ENCODE measurements at regions not wholly inside any gene's neighbourhood (a gene's known extent, or its start where the extent isn't known, plus 50 kb on each side); places are given as distances from the start of the nearest gene placed in this dataset.
A peak's percentile ranks its signal among the peaks of the same experiment; 100 is the strongest.

DNA sequence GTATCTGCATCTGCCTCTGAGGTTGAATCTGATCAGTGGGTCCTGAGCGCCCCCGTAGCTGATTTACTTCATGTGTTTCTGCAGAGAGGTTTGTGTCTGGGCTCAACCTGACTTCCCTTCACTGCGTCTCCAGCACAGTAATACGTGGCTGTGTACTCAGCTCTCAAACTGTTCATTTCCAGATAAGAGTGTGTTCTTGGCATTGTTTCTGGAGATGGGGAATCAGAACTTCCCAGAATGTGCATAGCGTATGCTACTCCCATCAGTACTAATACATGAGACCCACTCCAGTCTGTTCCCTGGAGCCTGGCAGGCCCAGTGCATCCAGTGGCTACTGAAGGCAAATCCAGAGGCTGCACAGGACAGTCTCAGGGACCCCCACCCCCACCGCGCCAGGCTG lies 1297.2 kb downstream of the TMEM121 start:
- Histone ChIP-seq H3K27ac (ENCODE audit: low read depth, low read length, poor library complexity, severe bottlenecking) (no peak overlapping the region), H3K36me3 (ENCODE audit: insufficient read depth, low read length, poor library complexity, severe bottlenecking) (no peaks in the 10 kb centered on the region), H3K4me3 (ENCODE audit: low read depth, low read length, poor library complexity, severe bottlenecking) (no peak overlapping the region), H3K9me3 (ENCODE audit: low read depth, low read length, poor library complexity, severe bottlenecking) (no peaks in the 10 kb centered on the region), H3K27me3 (replicated peaks; ENCODE audit: insufficient read depth, low read depth, low read length, poor library complexity) (peaks cover 6% of the 10 kb centered on the region), H3K4me1 (ENCODE audit: insufficient read depth, low read length, poor library complexity, severe bottlenecking) (no peaks in the 10 kb centered on the region)
- no TSS peak for BruUV-seq (replicated peaks)
- ChIA-PET POLR2A (ENCODE audit: low non-redundant PET) (no interaction called here), CTCF (interaction anchor here (0.5 kb wide), 1 partner anchor 129 kb away, joined by 3 read pairs; no protein-coding TSS in a partner anchor)
- intact Hi-C loops (cut with micrococcal nuclease; ENCODE audit: unreplicated experiment), result no loop called here
- no peak for TF ChIP-seq EZH2 (IDR thresholded peaks at IDR 0.05; ENCODE audit: borderline replicate concordance, low read depth, low read length, poor library complexity, severe bottlenecking)
- no peak for TF ChIP-seq CTCF (conservative IDR thresholded peaks at IDR 0.05; ENCODE audit: low read depth, low read length)
- DNase-seq (ENCODE audit: low spot score), result no peak

- TF ChIP-seq EZH2 (IDR thresholded peaks at IDR 0.05; ENCODE audit: borderline replicate concordance, low read depth, low read length, poor library complexity, severe bottlenecking) (no peak), CTCF (conservative IDR thresholded peaks at IDR 0.05; ENCODE audit: low read depth, low read length) (no peak)
- POLR2A ChIA-PET (ENCODE audit: low non-redundant PET), result no interaction called here
- CTCF ChIA-PET, result no interaction called here
- Histone ChIP-seq H3K27me3 (replicated peaks; ENCODE audit: insufficient read depth, low read depth, low read length, poor library complexity) (peaks cover 6% of the 10 kb centered on the region), H3K9me3 (ENCODE audit: low read depth, low read length, poor library complexity, severe bottlenecking) (no peaks in the 10 kb centered on the region), H3K4me3 (ENCODE audit: low read depth, low read length, poor library complexity, severe bottlenecking) (no peak overlapping the region), H3K27ac (ENCODE audit: low read depth, low read length, poor library complexity, severe bottlenecking) (no peak overlapping the region), H3K36me3 (ENCODE audit: insufficient read depth, low read length, poor library complexity, severe bottlenecking) (no peaks in the 10 kb centered on the region), H3K4me1 (ENCODE audit: insufficient read depth, low read length, poor library complexity, severe bottlenecking) (no peaks in the 10 kb centered on the region)
- DNase-seq (ENCODE audit: low spot score), result no peak
- no TSS peak for BruUV-seq (replicated peaks)
- intact Hi-C loops (cut with micrococcal nuclease; ENCODE audit: unreplicated experiment), result no loop called here
Measured at GRCh38 chr14:106826833-106827369, 1300.5 kb downstream of the TMEM121 start.

GRCh38 chr14:106831322-106831720 lies 1304.9 kb downstream of the TMEM121 start:
- H3K4me1 ChIP-seq (ENCODE audit: insufficient read depth, low read length, poor library complexity, severe bottlenecking), result no peaks in the 10 kb centered on the region
- BruUV-seq (replicated peaks), result no TSS peak
- no peaks in the 10 kb centered on the region for H3K36me3 ChIP-seq (ENCODE audit: insufficient read depth, low read length, poor library complexity, severe bottlenecking)
- no peak overlapping the region for H3K27ac ChIP-seq (ENCODE audit: low read depth, low read length, poor library complexity, severe bottlenecking)
- CTCF ChIA-PET, result interaction anchor here (1.0 to 1.8 kb wide), 3 partner anchors 10 to 42 kb away, joined by 5 to 17 read pairs (median 7); no protein-coding TSS in a partner anchor
- peak; percentile 48 for DNase-seq (ENCODE audit: low spot score)
- no peak overlapping the region for H3K4me3 ChIP-seq (ENCODE audit: low read depth, low read length, poor library complexity, severe bottlenecking)
- intact Hi-C loops (cut with micrococcal nuclease; ENCODE audit: unreplicated experiment), result no loop called here
- no peaks in the 10 kb centered on the region for H3K9me3 ChIP-seq (ENCODE audit: low read depth, low read length, poor library complexity, severe bottlenecking)
- POLR2A ChIA-PET (ENCODE audit: low non-redundant PET), result no interaction called here
- no peaks in the 10 kb centered on the region for H3K27me3 ChIP-seq (replicated peaks; ENCODE audit: insufficient read depth, low read depth, low read length, poor library complexity)
- no peak for TF ChIP-seq EZH2 (IDR thresholded peaks at IDR 0.05; ENCODE audit: borderline replicate concordance, low read depth, low read length, poor library complexity, severe bottlenecking)
- TF ChIP-seq CTCF (conservative IDR thresholded peaks at IDR 0.05; ENCODE audit: low read depth, low read length), result peak; percentile 70
